Breast epithelium (tissue), 3 donors: ENCODE measurements at regions not wholly inside any gene's neighbourhood (a gene's known extent, or its start where the extent isn't known, plus 50 kb on each side); places are given as distances from the start of the nearest gene placed in this dataset.

Experiments used
- POLR2AphosphoS5 ChIP-seq, 3 donors: sonication (generic); formaldehyde crosslinking; IDR thresholded peaks; one replicate each; pipeline ENCODE4 v1.6.1; 2017; ENCODE audit warnings: antibody characterized with exemption in 3 of 3
- TF ChIP-seq, protein P1 (sequence below), 3 donors: fragments of 450-650 bp; IDR thresholded peaks; one replicate each; pipeline ENCODE4 v1.5.1; 2016 to 2017; ENCODE audit warnings: antibody characterized with exemption in 3 of 3, mild to moderate bottlenecking in 3 of 3, moderate library complexity in 3 of 3

DNA sequence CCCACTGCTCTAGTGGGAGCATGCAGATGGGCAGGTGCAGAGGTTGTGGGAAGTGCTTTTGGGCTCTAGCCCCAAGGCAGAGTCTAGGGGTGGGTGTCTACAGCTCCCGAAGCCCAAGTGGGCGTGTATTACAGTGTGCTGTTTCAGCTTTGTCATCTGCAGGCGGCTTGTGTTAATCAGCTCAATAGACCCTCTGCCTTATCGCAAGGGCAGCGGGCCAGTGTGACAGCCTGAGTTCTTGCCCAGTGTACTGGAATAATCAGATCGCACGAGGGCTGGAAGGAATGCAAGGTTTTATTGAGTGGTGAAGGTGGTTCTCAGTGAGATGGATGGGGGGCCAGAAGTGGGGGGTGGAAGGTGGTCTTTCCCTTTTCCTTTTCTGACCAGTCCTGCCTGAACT, 529.4 kb upstream of the AMOT start:
- TF ChIP-seq POLR2AphosphoS5 (IDR thresholded peaks at IDR 0.05) = no peak
- TF ChIP-seq, protein P1, sequence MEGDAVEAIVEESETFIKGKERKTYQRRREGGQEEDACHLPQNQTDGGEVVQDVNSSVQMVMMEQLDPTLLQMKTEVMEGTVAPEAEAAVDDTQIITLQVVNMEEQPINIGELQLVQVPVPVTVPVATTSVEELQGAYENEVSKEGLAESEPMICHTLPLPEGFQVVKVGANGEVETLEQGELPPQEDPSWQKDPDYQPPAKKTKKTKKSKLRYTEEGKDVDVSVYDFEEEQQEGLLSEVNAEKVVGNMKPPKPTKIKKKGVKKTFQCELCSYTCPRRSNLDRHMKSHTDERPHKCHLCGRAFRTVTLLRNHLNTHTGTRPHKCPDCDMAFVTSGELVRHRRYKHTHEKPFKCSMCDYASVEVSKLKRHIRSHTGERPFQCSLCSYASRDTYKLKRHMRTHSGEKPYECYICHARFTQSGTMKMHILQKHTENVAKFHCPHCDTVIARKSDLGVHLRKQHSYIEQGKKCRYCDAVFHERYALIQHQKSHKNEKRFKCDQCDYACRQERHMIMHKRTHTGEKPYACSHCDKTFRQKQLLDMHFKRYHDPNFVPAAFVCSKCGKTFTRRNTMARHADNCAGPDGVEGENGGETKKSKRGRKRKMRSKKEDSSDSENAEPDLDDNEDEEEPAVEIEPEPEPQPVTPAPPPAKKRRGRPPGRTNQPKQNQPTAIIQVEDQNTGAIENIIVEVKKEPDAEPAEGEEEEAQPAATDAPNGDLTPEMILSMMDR (IDR thresholded peaks at IDR 0.05) = no peak
